ENCODE measurements at regions not wholly inside any gene's neighbourhood (a gene's known extent, or its start where the extent isn't known, plus 50 kb on each side); places are given as distances from the start of the nearest gene placed in this dataset.

GRCh38 chr10:89978081-89978480 is 276.7 kb downstream of the KIF20B start:
- Histone ChIP-seq H4K20me1 (ENCODE audit: low read length) (no peaks in the 10 kb centered on the region), H3K9ac (ENCODE audit: low read length) (no peak overlapping the region), H3K27ac (ENCODE audit: low read length) (no peak overlapping the region), H3K36me3 (ENCODE audit: low read depth, low read length) (no peaks in the 10 kb centered on the region), H3F3A (ENCODE audit: low read length, unreplicated experiment) (no peaks in the 10 kb centered on the region), H3K4me1 (ENCODE audit: insufficient read depth, low read length) (no peaks in the 10 kb centered on the region), H3K4me3 (ENCODE audit: low read length) (no peak overlapping the region), H3K4me2 (ENCODE audit: low read length) (no peak overlapping the region), H3K9me3 (ENCODE audit: low read length) (no peaks in the 10 kb centered on the region), H3K79me2 (ENCODE audit: low read length) (no peaks in the 10 kb centered on the region), H2AFZ (ENCODE audit: low read length) (no peak overlapping the region), H3K27me3 (ENCODE audit: low read length) (no peaks in the 10 kb centered on the region), H3K9me2 (replicated peaks; ENCODE audit: low read length) (no peaks in the 10 kb centered on the region)
- TF ChIP-seq CTCF (conservative IDR thresholded peaks at IDR 0.05; ENCODE audit: low read depth, low read length) (no peak), EZH2phosphoT487 (IDR thresholded peaks at IDR 0.05; ENCODE audit: borderline replicate concordance, low read length) (no peak), EZH2 (IDR thresholded peaks at IDR 0.05; ENCODE audit: low read length, unreplicated experiment) (no peak)
- intact Hi-C loops (cut with micrococcal nuclease): no loop called here
- ChIA-PET POLR2A (ENCODE audit: unreplicated experiment) (no interaction called here), CTCF (no interaction called here)
- no TSS peak for BruUV-seq (replicated peaks)
- ATAC-seq (no peak), DNase-seq (no peak)

GRCh38 chr10:89979726-89980125 is 278.3 kb downstream of the KIF20B start:
- no TSS peak for BruUV-seq (replicated peaks)
- Histone ChIP-seq H3F3A (ENCODE audit: low read length, unreplicated experiment) (no peaks in the 10 kb centered on the region), H3K27ac (ENCODE audit: low read length) (no peak overlapping the region), H4K20me1 (ENCODE audit: low read length) (no peaks in the 10 kb centered on the region), H3K4me3 (ENCODE audit: low read length) (no peak overlapping the region), H3K27me3 (ENCODE audit: low read length) (no peaks in the 10 kb centered on the region), H3K9me2 (replicated peaks; ENCODE audit: low read length) (no peaks in the 10 kb centered on the region), H3K4me2 (ENCODE audit: low read length) (no peak overlapping the region), H3K79me2 (ENCODE audit: low read length) (no peaks in the 10 kb centered on the region), H3K9ac (ENCODE audit: low read length) (no peak overlapping the region), H2AFZ (ENCODE audit: low read length) (no peak overlapping the region), H3K36me3 (ENCODE audit: low read depth, low read length) (no peaks in the 10 kb centered on the region), H3K9me3 (ENCODE audit: low read length) (no peaks in the 10 kb centered on the region), H3K4me1 (ENCODE audit: insufficient read depth, low read length) (no peaks in the 10 kb centered on the region)
- TF ChIP-seq CTCF (conservative IDR thresholded peaks at IDR 0.05; ENCODE audit: low read depth, low read length) (no peak), EZH2 (IDR thresholded peaks at IDR 0.05; ENCODE audit: low read length, unreplicated experiment) (no peak), EZH2phosphoT487 (IDR thresholded peaks at IDR 0.05; ENCODE audit: borderline replicate concordance, low read length) (no peak)
- DNase-seq (no peak), ATAC-seq (no peak)
- CTCF ChIA-PET: interaction anchor here (0.6 kb wide), 1 partner anchor 197 kb away, joined by 3 read pairs; no protein-coding TSS in a partner anchor
- intact Hi-C loops (cut with micrococcal nuclease): no loop called here
- POLR2A ChIA-PET (ENCODE audit: unreplicated experiment): no interaction called here

- no peak overlapping the region for H2AFZ ChIP-seq (ENCODE audit: low read length)
- no peaks in the 10 kb centered on the region for H3K4me1 ChIP-seq (ENCODE audit: insufficient read depth, low read length)
- intact Hi-C loops (cut with micrococcal nuclease): no loop called here
- H3K9me2 ChIP-seq (replicated peaks; ENCODE audit: low read length): no peaks in the 10 kb centered on the region
- H3K27me3 ChIP-seq (ENCODE audit: low read length): no peaks in the 10 kb centered on the region
- H3K79me2 ChIP-seq (ENCODE audit: low read length): no peaks in the 10 kb centered on the region
- no peak overlapping the region for H3K4me2 ChIP-seq (ENCODE audit: low read length)
- no TSS peak for BruUV-seq (replicated peaks)
- CTCF ChIA-PET: interaction anchor here (0.6 kb wide), 1 partner anchor 197 kb away, joined by 3 read pairs; no protein-coding TSS in a partner anchor
- H4K20me1 ChIP-seq (ENCODE audit: low read length): no peaks in the 10 kb centered on the region
- no peak overlapping the region for H3K4me3 ChIP-seq (ENCODE audit: low read length)
- H3K27ac ChIP-seq (ENCODE audit: low read length): no peak overlapping the region
- no peaks in the 10 kb centered on the region for H3F3A ChIP-seq (ENCODE audit: low read length, unreplicated experiment)
- H3K9me3 ChIP-seq (ENCODE audit: low read length): no peaks in the 10 kb centered on the region
- POLR2A ChIA-PET (ENCODE audit: unreplicated experiment): no interaction called here
- no peak for ATAC-seq
- H3K9ac ChIP-seq (ENCODE audit: low read length): no peak overlapping the region
- DNase-seq: no peak
- H3K36me3 ChIP-seq (ENCODE audit: low read depth, low read length): no peaks in the 10 kb centered on the region
- TF ChIP-seq EZH2phosphoT487 (IDR thresholded peaks at IDR 0.05; ENCODE audit: borderline replicate concordance, low read length) (no peak), CTCF (conservative IDR thresholded peaks at IDR 0.05; ENCODE audit: low read depth, low read length) (no peak), EZH2 (IDR thresholded peaks at IDR 0.05; ENCODE audit: low read length, unreplicated experiment) (no peak)
Observed at GRCh38 chr10:89980166-89980565, 278.8 kb downstream of the KIF20B start.
